GM23338 (cell line): ENCODE measurements at regions not wholly inside any gene's neighbourhood (a gene's known extent, or its start where the extent isn't known, plus 50 kb on each side); places are given as distances from the start of the nearest gene placed in this dataset.

Source experiments
- CREB1 ChIP-seq: fragments of 250-450 bp; sonication (Bioruptor Pico); IDR thresholded peaks from 2 replicates; pipeline ENCODE4 v1.5.0; 2020; ENCODE audit warnings: low read depth, mild to moderate bottlenecking, moderate library complexity
- EZH2 ChIP-seq: fragments of 200-600 bp; sonication (generic); IDR thresholded peaks from one replicate; pipeline ENCODE4 v1.8.0; 2017; ENCODE audit warnings: antibody characterized with exemption, mild to moderate bottlenecking, low read depth; ENCODE audit not compliant: unreplicated experiment
- EZH2phosphoT487 ChIP-seq: fragments of 200-600 bp; sonication (generic); IDR thresholded peaks from one replicate; pipeline ENCODE4 v1.8.1; 2018; ENCODE audit warnings: antibody characterized with exemption; ENCODE audit not compliant: unreplicated experiment
- JUNB ChIP-seq: IDR thresholded peaks from one replicate; pipeline ENCODE4 v1.6.1; 2016; ENCODE audit warnings: antibody characterized with exemption; ENCODE audit not compliant: unreplicated experiment
- TF ChIP-seq, protein P1 (sequence below), 2 experiments: fragments of 200-600 bp in 1 of 2; sonication (generic) in 1 of 2; conservative IDR thresholded peaks; 2 replicates each; pipeline versions ENCODE4 v1.5.1 to v1.6.1; 2016 to 2017; ENCODE audit warnings: antibody characterized with exemption in 2 of 2, low read depth in 2 of 2, mild to moderate bottlenecking in 2 of 2, moderate library complexity in 1 of 2
- TF ChIP-seq, protein P2 (sequence below): IDR thresholded peaks from one replicate; pipeline ENCODE4 v1.6.1; 2018; ENCODE audit warnings: antibody characterized with exemption; ENCODE audit not compliant: unreplicated experiment
- TF ChIP-seq, protein P3 (sequence below): IDR thresholded peaks from 2 replicates; pipeline ENCODE4 v1.6.1; 2016; ENCODE audit warnings: antibody characterized with exemption

GRCh38 chr2:228269351-228269750 lies 87.9 kb upstream of the SPHKAP start:
- TF ChIP-seq, protein P1, sequence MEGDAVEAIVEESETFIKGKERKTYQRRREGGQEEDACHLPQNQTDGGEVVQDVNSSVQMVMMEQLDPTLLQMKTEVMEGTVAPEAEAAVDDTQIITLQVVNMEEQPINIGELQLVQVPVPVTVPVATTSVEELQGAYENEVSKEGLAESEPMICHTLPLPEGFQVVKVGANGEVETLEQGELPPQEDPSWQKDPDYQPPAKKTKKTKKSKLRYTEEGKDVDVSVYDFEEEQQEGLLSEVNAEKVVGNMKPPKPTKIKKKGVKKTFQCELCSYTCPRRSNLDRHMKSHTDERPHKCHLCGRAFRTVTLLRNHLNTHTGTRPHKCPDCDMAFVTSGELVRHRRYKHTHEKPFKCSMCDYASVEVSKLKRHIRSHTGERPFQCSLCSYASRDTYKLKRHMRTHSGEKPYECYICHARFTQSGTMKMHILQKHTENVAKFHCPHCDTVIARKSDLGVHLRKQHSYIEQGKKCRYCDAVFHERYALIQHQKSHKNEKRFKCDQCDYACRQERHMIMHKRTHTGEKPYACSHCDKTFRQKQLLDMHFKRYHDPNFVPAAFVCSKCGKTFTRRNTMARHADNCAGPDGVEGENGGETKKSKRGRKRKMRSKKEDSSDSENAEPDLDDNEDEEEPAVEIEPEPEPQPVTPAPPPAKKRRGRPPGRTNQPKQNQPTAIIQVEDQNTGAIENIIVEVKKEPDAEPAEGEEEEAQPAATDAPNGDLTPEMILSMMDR (conservative IDR thresholded peaks at IDR 0.05; ENCODE audit: low read depth in 2 of 2) = no peak
- TF ChIP-seq EZH2phosphoT487 (no peak), EZH2 (no peak), CREB1 (CRISPR knock-in tag) (no peak), JUNB (no peak)
- TF ChIP-seq, protein P2, sequence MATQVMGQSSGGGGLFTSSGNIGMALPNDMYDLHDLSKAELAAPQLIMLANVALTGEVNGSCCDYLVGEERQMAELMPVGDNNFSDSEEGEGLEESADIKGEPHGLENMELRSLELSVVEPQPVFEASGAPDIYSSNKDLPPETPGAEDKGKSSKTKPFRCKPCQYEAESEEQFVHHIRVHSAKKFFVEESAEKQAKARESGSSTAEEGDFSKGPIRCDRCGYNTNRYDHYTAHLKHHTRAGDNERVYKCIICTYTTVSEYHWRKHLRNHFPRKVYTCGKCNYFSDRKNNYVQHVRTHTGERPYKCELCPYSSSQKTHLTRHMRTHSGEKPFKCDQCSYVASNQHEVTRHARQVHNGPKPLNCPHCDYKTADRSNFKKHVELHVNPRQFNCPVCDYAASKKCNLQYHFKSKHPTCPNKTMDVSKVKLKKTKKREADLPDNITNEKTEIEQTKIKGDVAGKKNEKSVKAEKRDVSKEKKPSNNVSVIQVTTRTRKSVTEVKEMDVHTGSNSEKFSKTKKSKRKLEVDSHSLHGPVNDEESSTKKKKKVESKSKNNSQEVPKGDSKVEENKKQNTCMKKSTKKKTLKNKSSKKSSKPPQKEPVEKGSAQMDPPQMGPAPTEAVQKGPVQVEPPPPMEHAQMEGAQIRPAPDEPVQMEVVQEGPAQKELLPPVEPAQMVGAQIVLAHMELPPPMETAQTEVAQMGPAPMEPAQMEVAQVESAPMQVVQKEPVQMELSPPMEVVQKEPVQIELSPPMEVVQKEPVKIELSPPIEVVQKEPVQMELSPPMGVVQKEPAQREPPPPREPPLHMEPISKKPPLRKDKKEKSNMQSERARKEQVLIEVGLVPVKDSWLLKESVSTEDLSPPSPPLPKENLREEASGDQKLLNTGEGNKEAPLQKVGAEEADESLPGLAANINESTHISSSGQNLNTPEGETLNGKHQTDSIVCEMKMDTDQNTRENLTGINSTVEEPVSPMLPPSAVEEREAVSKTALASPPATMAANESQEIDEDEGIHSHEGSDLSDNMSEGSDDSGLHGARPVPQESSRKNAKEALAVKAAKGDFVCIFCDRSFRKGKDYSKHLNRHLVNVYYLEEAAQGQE = no peak
- TF ChIP-seq, protein P3, sequence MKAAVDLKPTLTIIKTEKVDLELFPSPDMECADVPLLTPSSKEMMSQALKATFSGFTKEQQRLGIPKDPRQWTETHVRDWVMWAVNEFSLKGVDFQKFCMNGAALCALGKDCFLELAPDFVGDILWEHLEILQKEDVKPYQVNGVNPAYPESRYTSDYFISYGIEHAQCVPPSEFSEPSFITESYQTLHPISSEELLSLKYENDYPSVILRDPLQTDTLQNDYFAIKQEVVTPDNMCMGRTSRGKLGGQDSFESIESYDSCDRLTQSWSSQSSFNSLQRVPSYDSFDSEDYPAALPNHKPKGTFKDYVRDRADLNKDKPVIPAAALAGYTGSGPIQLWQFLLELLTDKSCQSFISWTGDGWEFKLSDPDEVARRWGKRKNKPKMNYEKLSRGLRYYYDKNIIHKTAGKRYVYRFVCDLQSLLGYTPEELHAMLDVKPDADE = no peak
